PC-3 (cell line): ENCODE measurements at regions not wholly inside any gene's neighbourhood (a gene's known extent, or its start where the extent isn't known, plus 50 kb on each side); places are given as distances from the start of the nearest gene placed in this dataset.

Source experiments
- EZH2phosphoT487 ChIP-seq: fragments of 300-600 bp; sonication (generic); IDR thresholded peaks from 2 replicates; pipeline ENCODE4 v1.6.1; 2018; ENCODE audit warnings: mild to moderate bottlenecking, antibody characterized with exemption, low read length, borderline replicate concordance
- TF ChIP-seq, protein P1 (sequence below): fragments of 300-600 bp; sonication (generic); conservative IDR thresholded peaks from 2 replicates; pipeline ENCODE4 v1.5.1; 2017; ENCODE audit warnings: antibody characterized with exemption, low read depth, mild to moderate bottlenecking, low read length

DNA sequence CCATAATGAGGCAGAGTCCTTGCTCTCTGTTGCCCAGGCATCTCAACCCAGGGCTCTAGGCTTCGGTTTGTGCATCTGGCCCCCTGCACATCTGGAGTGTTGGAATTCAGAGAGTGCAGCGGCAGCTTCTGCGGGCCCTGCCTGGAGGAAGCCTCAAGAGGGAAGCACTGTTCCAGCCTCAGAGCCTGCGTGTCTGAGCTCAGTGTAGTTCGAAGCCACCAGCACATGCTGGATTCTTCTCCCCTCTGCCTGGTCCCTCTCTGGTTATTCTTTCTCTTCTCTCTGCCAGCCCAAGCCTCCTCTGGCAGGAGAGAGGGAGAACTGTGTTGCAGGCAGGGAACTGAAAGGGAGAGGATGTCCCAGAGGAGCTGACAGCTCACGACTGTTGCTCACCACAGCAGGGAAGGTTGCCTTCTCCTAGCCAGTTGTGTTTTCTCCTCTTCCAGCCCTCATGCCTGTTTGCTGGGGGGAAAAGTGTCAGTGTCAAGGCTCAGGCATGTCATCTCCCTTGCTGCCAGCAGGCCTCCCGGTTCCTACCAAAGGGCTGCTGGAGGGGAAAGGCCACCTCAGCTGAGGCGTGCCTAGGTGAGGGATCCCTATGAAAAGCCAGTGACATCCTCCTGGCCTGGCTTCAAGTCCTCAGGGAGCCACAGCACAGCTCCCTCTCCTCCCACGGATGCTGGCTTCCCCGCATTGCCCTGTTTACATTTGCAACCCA is 126.0 kb upstream of the LRFN2 start:
- TF ChIP-seq, protein P1, sequence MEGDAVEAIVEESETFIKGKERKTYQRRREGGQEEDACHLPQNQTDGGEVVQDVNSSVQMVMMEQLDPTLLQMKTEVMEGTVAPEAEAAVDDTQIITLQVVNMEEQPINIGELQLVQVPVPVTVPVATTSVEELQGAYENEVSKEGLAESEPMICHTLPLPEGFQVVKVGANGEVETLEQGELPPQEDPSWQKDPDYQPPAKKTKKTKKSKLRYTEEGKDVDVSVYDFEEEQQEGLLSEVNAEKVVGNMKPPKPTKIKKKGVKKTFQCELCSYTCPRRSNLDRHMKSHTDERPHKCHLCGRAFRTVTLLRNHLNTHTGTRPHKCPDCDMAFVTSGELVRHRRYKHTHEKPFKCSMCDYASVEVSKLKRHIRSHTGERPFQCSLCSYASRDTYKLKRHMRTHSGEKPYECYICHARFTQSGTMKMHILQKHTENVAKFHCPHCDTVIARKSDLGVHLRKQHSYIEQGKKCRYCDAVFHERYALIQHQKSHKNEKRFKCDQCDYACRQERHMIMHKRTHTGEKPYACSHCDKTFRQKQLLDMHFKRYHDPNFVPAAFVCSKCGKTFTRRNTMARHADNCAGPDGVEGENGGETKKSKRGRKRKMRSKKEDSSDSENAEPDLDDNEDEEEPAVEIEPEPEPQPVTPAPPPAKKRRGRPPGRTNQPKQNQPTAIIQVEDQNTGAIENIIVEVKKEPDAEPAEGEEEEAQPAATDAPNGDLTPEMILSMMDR, result no peak
- no peak for TF ChIP-seq EZH2phosphoT487
